Prostate gland (tissue), 2 donors: ENCODE measurements at regions not wholly inside any gene's neighbourhood (a gene's known extent, or its start where the extent isn't known, plus 50 kb on each side); places are given as distances from the start of the nearest gene placed in this dataset.
"Not testable (repeated sequence)": the region's sequence is repeated elsewhere in the genome, so short reads cannot be mapped to it uniquely, and the experiment has no call there.

Source experiments
- DNase-seq: peaks from one replicate; pipeline ENCODE4 v3.0.0-alpha.2; 2019; ENCODE audit warnings: low spot score
- H3K27ac ChIP-seq, 2 donors: fragments of 200-600 bp; sonication (generic); 2 replicates each; pipeline ENCODE4 v1.5.1; 2017 to 2019
- H3K27me3 ChIP-seq: fragments of 200-600 bp; sonication (generic); replicated peaks from 2 replicates; pipeline ENCODE4 v1.5.1; 2019; ENCODE audit not compliant: insufficient read depth
- H3K36me3 ChIP-seq, 2 donors: fragments of 200-600 bp; sonication (generic); 1 replicate in 1 of 2; 2 replicates in 1 of 2; pipeline versions ENCODE4 v1.5.1 to v1.8.1; 2017 to 2019
- H3K4me1 ChIP-seq: fragments of 200-600 bp; sonication (generic); replicated peaks from 2 replicates; pipeline ENCODE4 v1.5.1; 2019
- H3K4me3 ChIP-seq, 2 donors: fragments of 200-600 bp; sonication (generic); 2 replicates each; pipeline ENCODE4 v1.5.1; 2017 to 2019
- H3K9me3 ChIP-seq: fragments of 200-600 bp; sonication (generic); 2 replicates; pipeline ENCODE4 v1.5.1; 2017
- CTCF ChIP-seq, 4 experiments: fragments of 200-600 bp in 2 of 4; fragments of 450-650 bp in 2 of 4; sonication (generic) in 2 of 4; IDR thresholded peaks; 1 replicate in 3 of 4; 2 replicates in 1 of 4; pipeline ENCODE4 v1.5.1; 2016 to 2019; ENCODE audit warnings: antibody characterized with exemption in 4 of 4, mild to moderate bottlenecking in 2 of 4, moderate library complexity in 2 of 4
- POLR2A ChIP-seq: fragments of 450-650 bp; IDR thresholded peaks from one replicate; pipeline ENCODE4 v1.6.1; 2016; ENCODE audit warnings: antibody characterized with exemption, mild to moderate bottlenecking
- POLR2AphosphoS5 ChIP-seq: sonication (generic); formaldehyde crosslinking; IDR thresholded peaks from one replicate; pipeline ENCODE4 v1.6.1; 2017; ENCODE audit warnings: antibody characterized with exemption
- WGBS: methylation state at CpG from one replicate; pipeline ENCODE4 v1.1.5; 2018; 5-methylcytosine and 5-hydroxymethylcytosine counted together
- intact Hi-C: fragments of 100-400 bp; cut with DNase I; formaldehyde crosslinking; loops from one replicate; pipeline ENCODE4 v1.14.2; 2022

GRCh38 chr5:174459071-174459702 lies 265.2 kb upstream of the MSX2 start:
- Histone ChIP-seq H3K9me3 (no peaks in the 10 kb centered on the region), H3K4me3 (no peak overlapping the region), H3K4me1 (no peaks in the 10 kb centered on the region), H3K36me3 (no peaks in the 10 kb centered on the region), H3K27me3 (no peaks in the 10 kb centered on the region), H3K27ac (no peak overlapping the region)
- TF ChIP-seq POLR2AphosphoS5 (no peak), POLR2A (no peak), CTCF (IDR thresholded peaks at IDR 0.05) (no peak)
- no peak for DNase-seq
- 57% methylated on average over 12 of the region's 12 CpGs for WGBS
- intact Hi-C loops = no loop called here

- Histone ChIP-seq H3K27ac (no peak overlapping the region), H3K27me3 (no peaks in the 10 kb centered on the region), H3K4me1 (no peaks in the 10 kb centered on the region), H3K9me3 (no peaks in the 10 kb centered on the region), H3K36me3 (no peaks in the 10 kb centered on the region), H3K4me3 (no peak overlapping the region)
- 50% methylated on average over 9 of the region's 9 CpGs for WGBS
- intact Hi-C loops = no loop called here
- no peak for DNase-seq
- no peak for TF ChIP-seq POLR2AphosphoS5
- TF ChIP-seq POLR2A = no peak
- TF ChIP-seq CTCF (IDR thresholded peaks at IDR 0.05) = no peak
Measured at GRCh38 chr5:174459832-174460448, 264.4 kb upstream of the MSX2 start.

- no peak overlapping the region for H3K27ac ChIP-seq
- H3K4me3 ChIP-seq = no peak overlapping the region
- DNase-seq = no peak
- 69% methylated on average over 4 of the region's 4 CpGs for WGBS
- no peaks in the 10 kb centered on the region for H3K36me3 ChIP-seq
- intact Hi-C loops = no loop called here
- no peaks in the 10 kb centered on the region for H3K9me3 ChIP-seq
- no peaks in the 10 kb centered on the region for H3K4me1 ChIP-seq
- H3K27me3 ChIP-seq = no peaks in the 10 kb centered on the region
- no peak for TF ChIP-seq CTCF (IDR thresholded peaks at IDR 0.05)
- no peak for TF ChIP-seq POLR2A
- TF ChIP-seq POLR2AphosphoS5 = no peak
Measured at GRCh38 chr5:174462129-174462528, 262.3 kb upstream of the MSX2 start.

- H3K4me1 ChIP-seq = no peaks in the 10 kb centered on the region
- H3K9me3 ChIP-seq = no peaks in the 10 kb centered on the region
- H3K27ac ChIP-seq = no peak overlapping the region
- no peaks in the 10 kb centered on the region for H3K36me3 ChIP-seq
- no peak overlapping the region for H3K4me3 ChIP-seq
- WGBS = 91% methylated on average over 1 of the region's 1 CpG
- no peak for DNase-seq
- TF ChIP-seq POLR2AphosphoS5 = no peak
- peak in 1 of 4 experiments; percentile 23 for TF ChIP-seq CTCF (IDR thresholded peaks at IDR 0.05)
- H3K27me3 ChIP-seq = no peaks in the 10 kb centered on the region
- intact Hi-C loops = no loop called here
Measured at GRCh38 chr5:174464504-174465165, 259.7 kb upstream of the MSX2 start.

- not testable (repeated sequence) for H3K27ac ChIP-seq, DNase-seq
Measured at GRCh38 chr5:174471528-174471927, 252.9 kb upstream of the MSX2 start.

More at GRCh38 chr5:174471528-174471927, 252.9 kb upstream of the MSX2 start:
- H3K4me3 ChIP-seq, H3K36me3 ChIP-seq, H3K4me1 ChIP-seq, intact Hi-C loops, H3K9me3 ChIP-seq, H3K27me3 ChIP-seq: not testable (repeated sequence)
- WGBS = 75% methylated on average over 3 of the region's 3 CpGs
